ENCODE measurements at regions not wholly inside any gene's neighbourhood (a gene's known extent, or its start where the extent isn't known, plus 50 kb on each side); places are given as distances from the start of the nearest gene placed in this dataset.

GRCh38 chr2:180077295-180077906 is 70.3 kb upstream of the CWC22 start:
- CTCF ChIA-PET: interaction anchor here (0.6 to 0.7 kb wide), 3 partner anchors 290 to 372 kb away, joined by 3 to 4 read pairs (median 3); no protein-coding TSS in a partner anchor
- H3K27ac ChIP-seq: no peak overlapping the region
- DNase-seq: no peak

GRCh38 chr2:180075870-180076269 is 68.8 kb upstream of the CWC22 start:
- H4K20me1 ChIP-seq (ENCODE audit: insufficient read depth): no peaks in the 10 kb centered on the region
- no peak overlapping the region for H3K4me2 ChIP-seq
- H3K4me1 ChIP-seq (replicated peaks; ENCODE audit: insufficient read depth): no peaks in the 10 kb centered on the region
- no peak overlapping the region for H3K4me3 ChIP-seq
- no peaks in the 10 kb centered on the region for H3K36me3 ChIP-seq (ENCODE audit: low read depth)
- ChIA-PET CTCF (no interaction called here), POLR2A (ENCODE audit: unreplicated experiment) (interaction anchor here (0.6 kb wide), 1 partner anchor 11 kb away, joined by 3 read pairs; no protein-coding TSS in a partner anchor)
- no peak overlapping the region for H2AFZ ChIP-seq
- BruUV-seq (replicated peaks): no TSS peak
- no peaks in the 10 kb centered on the region for H3K79me2 ChIP-seq (ENCODE audit: low read depth)
- H3K9me2 ChIP-seq (ENCODE audit: insufficient read depth): no peaks in the 10 kb centered on the region
- no peak for TF ChIP-seq EZH2 (IDR thresholded peaks at IDR 0.05; ENCODE audit: low read depth)
- no peak for TF ChIP-seq CTCF (conservative IDR thresholded peaks at IDR 0.05)
- no peaks in the 10 kb centered on the region for H3F3A ChIP-seq (ENCODE audit: insufficient read depth, low read depth)
- no peak for DNase-seq
- no peaks in the 10 kb centered on the region for H3K27me3 ChIP-seq (ENCODE audit: insufficient read depth, low read depth)
- H3K9me3 ChIP-seq (ENCODE audit: insufficient read depth, low read depth): peaks cover 5% of the 10 kb centered on the region; the same call in 1 of the 2 replicates
- intact Hi-C loops (cut with micrococcal nuclease; ENCODE audit: unreplicated experiment): loop anchor here (5.0 to 10.0 kb wide), 3 partner anchors 321 to 1314 kb away; no protein-coding TSS in a partner anchor
- no peak overlapping the region for H3K27ac ChIP-seq

More at GRCh38 chr2:180077295-180077906, 70.3 kb upstream of the CWC22 start:
- no TSS peak for BruUV-seq (replicated peaks)
- Histone ChIP-seq H3K9me2 (ENCODE audit: insufficient read depth) (no peaks in the 10 kb centered on the region), H3K27me3 (ENCODE audit: insufficient read depth, low read depth) (no peaks in the 10 kb centered on the region), H3K9me3 (ENCODE audit: insufficient read depth, low read depth) (peaks cover 5% of the 10 kb centered on the region; the same call in 1 of the 2 replicates), H3F3A (ENCODE audit: insufficient read depth, low read depth) (no peaks in the 10 kb centered on the region), H3K36me3 (ENCODE audit: low read depth) (no peaks in the 10 kb centered on the region), H3K4me2 (no peak overlapping the region), H4K20me1 (ENCODE audit: insufficient read depth) (no peaks in the 10 kb centered on the region), H3K4me3 (no peak overlapping the region), H2AFZ (no peak overlapping the region), H3K4me1 (replicated peaks; ENCODE audit: insufficient read depth) (no peaks in the 10 kb centered on the region), H3K79me2 (ENCODE audit: low read depth) (no peaks in the 10 kb centered on the region)
- intact Hi-C loops (cut with micrococcal nuclease; ENCODE audit: unreplicated experiment): loop anchor here (5.0 to 10.0 kb wide), 3 partner anchors 323 to 1315 kb away; no protein-coding TSS in a partner anchor
- TF ChIP-seq EZH2 (IDR thresholded peaks at IDR 0.05; ENCODE audit: low read depth) (no peak), CTCF (conservative IDR thresholded peaks at IDR 0.05) (peak; percentile 95)
- POLR2A ChIA-PET (ENCODE audit: unreplicated experiment): no interaction called here

GRCh38 chr2:180071797-180072196 is 64.7 kb upstream of the CWC22 start:
- no peak for DNase-seq
- H3K4me2 ChIP-seq: no peak overlapping the region
- no peaks in the 10 kb centered on the region for H3K36me3 ChIP-seq (ENCODE audit: low read depth)
- H4K20me1 ChIP-seq (ENCODE audit: insufficient read depth): no peaks in the 10 kb centered on the region
- POLR2A ChIA-PET (ENCODE audit: unreplicated experiment): no interaction called here
- no TSS peak for BruUV-seq (replicated peaks)
- no peaks in the 10 kb centered on the region for H3K4me1 ChIP-seq (replicated peaks; ENCODE audit: insufficient read depth)
- intact Hi-C loops (cut with micrococcal nuclease; ENCODE audit: unreplicated experiment): loop anchor here (2.0 to 10.0 kb wide), 2 partner anchors 317 to 649 kb away; no protein-coding TSS in a partner anchor
- no peaks in the 10 kb centered on the region for H3F3A ChIP-seq (ENCODE audit: insufficient read depth, low read depth)
- H3K9me3 ChIP-seq (ENCODE audit: insufficient read depth, low read depth): peaks cover 14% of the 10 kb centered on the region
- H3K79me2 ChIP-seq (ENCODE audit: low read depth): no peaks in the 10 kb centered on the region
- no peak for TF ChIP-seq CTCF (conservative IDR thresholded peaks at IDR 0.05)
- no peak for TF ChIP-seq EZH2 (IDR thresholded peaks at IDR 0.05; ENCODE audit: low read depth)
- H3K27ac ChIP-seq: no peak overlapping the region
- no peaks in the 10 kb centered on the region for H3K9me2 ChIP-seq (ENCODE audit: insufficient read depth)
- CTCF ChIA-PET: no interaction called here
- H2AFZ ChIP-seq: no peak overlapping the region; the same call in 1 of the 2 replicates
- no peaks in the 10 kb centered on the region for H3K27me3 ChIP-seq (ENCODE audit: insufficient read depth, low read depth)
- H3K4me3 ChIP-seq: no peak overlapping the region
